ENCODE measurements at regions not wholly inside any gene's neighbourhood (a gene's known extent, or its start where the extent isn't known, plus 50 kb on each side); places are given as distances from the start of the nearest gene placed in this dataset.

DNA sequence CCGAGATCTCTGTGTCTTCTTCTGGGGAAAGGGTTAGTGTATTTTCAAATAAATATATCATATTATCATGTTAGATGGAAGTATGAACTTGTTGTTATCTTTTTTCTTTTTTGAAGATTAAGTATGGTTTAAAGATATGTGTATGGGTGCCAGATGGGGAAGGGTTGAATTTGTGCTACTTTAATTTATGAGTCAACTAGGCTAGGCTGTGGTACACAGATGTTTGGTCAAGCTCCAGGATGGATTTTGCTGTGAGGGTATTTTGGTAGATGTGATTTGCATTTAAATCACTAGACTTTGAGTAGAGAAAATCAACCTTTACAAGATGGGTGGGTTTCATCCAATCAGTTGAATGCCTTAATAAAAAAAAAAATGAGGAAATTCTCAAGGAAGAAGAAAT lies 886.6 kb upstream of the ADGRB3 start:
- TF ChIP-seq POLR2AphosphoS5 (IDR thresholded peaks at IDR 0.05; ENCODE audit: low read depth, low read length) (no peak), SIN3A (IDR thresholded peaks at IDR 0.05; ENCODE audit: borderline replicate concordance, insufficient read depth, low read length) (no peak)
- TF ChIP-seq, protein P1, sequence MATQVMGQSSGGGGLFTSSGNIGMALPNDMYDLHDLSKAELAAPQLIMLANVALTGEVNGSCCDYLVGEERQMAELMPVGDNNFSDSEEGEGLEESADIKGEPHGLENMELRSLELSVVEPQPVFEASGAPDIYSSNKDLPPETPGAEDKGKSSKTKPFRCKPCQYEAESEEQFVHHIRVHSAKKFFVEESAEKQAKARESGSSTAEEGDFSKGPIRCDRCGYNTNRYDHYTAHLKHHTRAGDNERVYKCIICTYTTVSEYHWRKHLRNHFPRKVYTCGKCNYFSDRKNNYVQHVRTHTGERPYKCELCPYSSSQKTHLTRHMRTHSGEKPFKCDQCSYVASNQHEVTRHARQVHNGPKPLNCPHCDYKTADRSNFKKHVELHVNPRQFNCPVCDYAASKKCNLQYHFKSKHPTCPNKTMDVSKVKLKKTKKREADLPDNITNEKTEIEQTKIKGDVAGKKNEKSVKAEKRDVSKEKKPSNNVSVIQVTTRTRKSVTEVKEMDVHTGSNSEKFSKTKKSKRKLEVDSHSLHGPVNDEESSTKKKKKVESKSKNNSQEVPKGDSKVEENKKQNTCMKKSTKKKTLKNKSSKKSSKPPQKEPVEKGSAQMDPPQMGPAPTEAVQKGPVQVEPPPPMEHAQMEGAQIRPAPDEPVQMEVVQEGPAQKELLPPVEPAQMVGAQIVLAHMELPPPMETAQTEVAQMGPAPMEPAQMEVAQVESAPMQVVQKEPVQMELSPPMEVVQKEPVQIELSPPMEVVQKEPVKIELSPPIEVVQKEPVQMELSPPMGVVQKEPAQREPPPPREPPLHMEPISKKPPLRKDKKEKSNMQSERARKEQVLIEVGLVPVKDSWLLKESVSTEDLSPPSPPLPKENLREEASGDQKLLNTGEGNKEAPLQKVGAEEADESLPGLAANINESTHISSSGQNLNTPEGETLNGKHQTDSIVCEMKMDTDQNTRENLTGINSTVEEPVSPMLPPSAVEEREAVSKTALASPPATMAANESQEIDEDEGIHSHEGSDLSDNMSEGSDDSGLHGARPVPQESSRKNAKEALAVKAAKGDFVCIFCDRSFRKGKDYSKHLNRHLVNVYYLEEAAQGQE (IDR thresholded peaks at IDR 0.05; ENCODE audit: insufficient read depth in 1 of 2, low read depth in 2 of 2, low read length in 2 of 2) = no peak
